Stimulated activated CD4-positive, alpha-beta T cell treated with anti-CD3 and anti-CD28 coated beads, Interleukin-12 subunit alpha, Interleukin-12 subunit beta, amount 100 ng/mL, for 24 hours (primary cell): ENCODE measurements at regions not wholly inside any gene's neighbourhood (a gene's known extent, or its start where the extent isn't known, plus 50 kb on each side); places are given as distances from the start of the nearest gene placed in this dataset.
"Not testable (repeated sequence)": the region's sequence is repeated elsewhere in the genome, so short reads cannot be mapped to it uniquely, and the experiment has no call there.

Experiments
- DNase-seq, 2 experiments: peaks; one replicate each; pipeline ENCODE4 v3.0.0-alpha.2; 2020; ENCODE audit warnings: low read depth in 2 of 2

GRCh38 chr2:111287646-111288568, 167.2 kb downstream of the BCL2L11 start:
- not testable (repeated sequence) for DNase-seq

GRCh38 chr2:111290370-111290769, 169.7 kb downstream of the BCL2L11 start:
- DNase-seq = not testable (repeated sequence)

- not testable (repeated sequence) for DNase-seq
Observed at GRCh38 chr2:111291566-111291965, 170.9 kb downstream of the BCL2L11 start.

GRCh38 chr2:111292232-111292968, 171.7 kb downstream of the BCL2L11 start:
- not testable (repeated sequence) for DNase-seq

- not testable (repeated sequence) for DNase-seq
Observed at GRCh38 chr2:111294699-111295098, 174.0 kb downstream of the BCL2L11 start.

DNA sequence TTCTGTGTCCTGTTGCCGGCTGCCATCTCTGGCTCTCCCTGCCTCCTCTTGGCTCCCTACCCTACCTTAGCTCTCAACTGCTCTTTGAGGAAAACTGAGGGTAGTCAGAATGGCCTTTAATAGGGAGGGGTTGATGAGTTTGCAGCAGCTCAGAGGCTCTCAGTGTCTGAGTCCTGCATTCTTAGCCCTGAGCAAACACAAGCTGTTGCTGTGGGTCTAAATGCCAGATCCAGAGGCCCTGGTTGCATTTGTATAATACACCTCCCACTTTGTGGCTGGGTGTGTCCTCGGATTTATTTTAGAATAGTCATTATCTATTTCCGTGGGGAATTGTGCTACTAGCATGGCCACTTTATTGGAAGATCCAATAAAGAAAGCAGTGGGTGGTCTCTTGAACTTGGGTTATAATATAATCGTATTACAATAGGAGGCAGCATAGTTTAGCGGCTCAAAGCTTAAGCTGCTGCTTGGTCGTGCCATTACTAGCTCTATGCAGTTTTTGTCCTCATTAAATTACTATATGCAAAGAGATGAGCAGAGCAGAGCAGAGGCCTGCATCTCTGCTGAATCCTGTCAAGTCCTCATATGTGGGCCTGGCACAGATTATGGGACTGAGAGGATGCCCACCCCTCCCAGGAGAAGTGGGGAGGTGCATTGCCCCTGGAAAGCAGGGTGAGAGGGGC, 175.5 kb downstream of the BCL2L11 start:
- not testable (repeated sequence) for DNase-seq

GRCh38 chr2:111297128-111297527, 176.4 kb downstream of the BCL2L11 start:
- not testable (repeated sequence) for DNase-seq

GRCh38 chr2:111298927-111299326, 178.2 kb downstream of the BCL2L11 start:
- DNase-seq = not testable (repeated sequence)

DNA sequence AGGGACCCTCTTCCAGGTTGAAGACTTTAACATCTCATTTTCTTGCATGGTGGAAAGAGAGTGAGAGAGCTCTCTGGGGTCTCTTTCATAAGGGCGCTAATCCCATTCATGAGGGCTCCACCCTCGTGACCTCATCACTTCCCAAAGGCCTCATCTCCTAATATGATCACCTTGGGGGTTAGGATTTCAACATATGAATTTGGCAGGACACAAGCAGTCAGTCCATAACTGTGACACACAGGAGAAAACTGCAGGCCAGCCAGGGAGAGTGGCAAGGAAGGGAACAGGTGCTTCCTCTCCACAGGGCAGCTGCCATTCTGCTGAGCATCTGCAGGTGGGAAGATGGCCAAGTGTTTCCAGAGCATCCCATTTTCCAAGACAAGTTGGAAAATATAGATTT, 178.9 kb downstream of the BCL2L11 start:
- DNase-seq = not testable (repeated sequence)

DNA sequence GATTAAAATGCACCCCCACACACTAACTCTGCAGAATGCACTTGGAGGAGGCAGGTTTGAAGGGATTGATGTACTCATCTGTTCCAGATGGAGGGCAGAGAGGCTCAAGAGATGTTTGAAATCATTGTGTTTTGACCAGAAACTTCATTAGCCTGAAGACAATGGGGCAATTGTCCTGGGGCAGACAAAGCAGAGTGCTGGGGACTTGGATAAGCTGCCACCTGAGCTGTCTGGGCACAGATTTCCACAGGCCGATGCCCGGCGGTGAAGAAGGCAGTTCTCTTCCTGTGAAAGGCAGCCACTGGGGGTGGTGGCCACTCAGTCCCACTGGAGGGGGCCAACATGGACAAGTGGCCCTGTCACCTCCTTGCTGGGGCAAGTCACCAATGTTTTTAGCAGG, 181.0 kb downstream of the BCL2L11 start:
- DNase-seq = not testable (repeated sequence)

DNA sequence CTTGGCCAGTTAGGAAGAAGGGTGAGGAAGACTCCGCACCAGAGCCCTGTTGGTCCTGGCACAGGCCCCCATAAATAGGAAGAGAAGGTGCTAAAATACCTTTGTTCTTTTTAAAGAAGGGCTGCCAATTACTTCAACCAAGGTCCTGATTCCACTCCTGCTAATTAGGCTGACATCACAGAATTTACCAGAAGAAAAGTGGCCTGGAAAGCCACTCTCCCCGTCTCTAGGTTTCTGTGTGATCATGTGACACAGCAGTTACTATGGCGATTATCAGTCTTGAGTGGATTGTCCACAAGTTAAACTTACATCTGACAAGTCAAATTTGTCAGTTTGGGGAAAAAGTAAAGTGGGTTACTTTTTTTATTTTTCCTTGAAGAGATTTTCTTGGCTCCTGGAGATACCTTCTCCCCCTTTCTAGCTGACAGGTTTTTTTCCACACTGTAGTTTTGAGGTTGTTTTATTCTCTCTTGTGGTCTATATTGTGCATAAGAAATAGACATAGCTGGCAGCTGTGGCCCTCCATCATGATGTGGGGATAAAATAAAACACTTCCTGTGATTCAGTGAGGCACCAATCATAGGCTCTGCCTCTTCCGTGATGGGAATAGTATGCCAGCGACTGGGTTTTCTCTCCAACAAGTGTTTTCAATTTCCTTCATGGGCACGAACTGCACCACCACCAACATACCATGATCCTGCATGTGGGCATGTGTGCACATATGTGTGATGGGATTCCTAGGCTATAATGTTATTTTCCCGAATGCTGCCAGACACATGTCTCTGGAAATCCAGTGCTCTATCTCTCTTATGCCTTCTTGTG, 181.9 kb downstream of the BCL2L11 start:
- DNase-seq = not testable (repeated sequence)

DNA sequence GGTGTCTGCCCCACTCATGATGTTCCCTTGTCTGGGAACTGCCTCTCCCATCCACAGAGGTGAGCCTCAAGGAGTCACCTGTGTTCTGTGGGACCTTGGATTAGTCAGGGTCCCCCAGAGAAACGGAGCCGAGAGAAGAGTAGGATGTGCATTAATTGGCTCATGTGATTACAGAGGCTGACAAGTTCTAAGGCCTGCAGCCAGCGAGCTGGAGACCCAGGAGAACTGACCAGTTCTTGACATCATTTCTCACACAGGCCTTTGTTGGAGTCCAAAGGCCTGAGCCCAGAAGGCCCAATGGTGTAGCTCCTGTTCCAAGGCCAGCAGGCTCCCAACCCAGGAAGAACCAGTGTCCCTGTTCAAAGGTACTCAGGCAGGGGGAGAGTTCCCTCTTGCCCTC, 186.6 kb downstream of the BCL2L11 start:
- not testable (repeated sequence) for DNase-seq

DNA sequence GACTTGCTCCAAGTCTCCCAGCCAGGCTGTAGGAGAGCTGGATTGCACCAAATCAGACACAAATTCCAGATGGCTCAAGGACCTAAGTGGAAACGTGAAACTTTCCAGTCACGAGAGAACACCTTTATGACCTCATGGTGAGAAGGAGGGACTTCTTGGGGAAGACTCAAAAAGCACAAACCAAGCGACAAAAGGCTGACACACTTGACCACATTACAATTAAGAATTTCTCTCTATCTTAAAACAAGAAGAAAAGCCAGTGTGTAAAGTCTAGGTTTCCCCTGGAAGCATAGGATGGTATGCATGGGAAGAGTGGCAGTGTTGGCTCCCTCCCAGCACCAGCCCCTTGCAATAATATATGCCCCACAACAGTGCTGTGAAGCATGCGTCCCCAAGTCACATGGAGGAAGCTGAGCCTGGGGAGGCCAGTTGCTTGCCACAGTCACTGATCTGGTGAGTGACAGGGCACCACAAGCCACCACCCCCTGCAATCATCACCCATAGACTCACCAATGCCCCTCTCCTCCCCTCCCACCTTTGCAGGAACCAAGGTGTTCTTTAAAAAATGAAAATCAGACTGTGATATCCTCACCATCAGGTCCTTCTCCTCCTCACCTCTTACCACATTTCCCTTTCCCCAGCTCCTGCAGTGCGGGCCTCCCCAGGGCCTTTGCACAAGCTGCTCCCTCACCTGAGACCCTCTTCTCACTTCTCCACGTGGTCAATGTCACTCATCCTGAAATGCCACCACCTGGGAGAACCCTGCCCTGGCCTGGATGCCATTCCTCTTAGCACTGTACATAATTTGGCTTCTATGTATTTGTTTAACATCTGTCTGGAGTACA, 188.7 kb downstream of the BCL2L11 start:
- not testable (repeated sequence) for DNase-seq

- DNase-seq = not testable (repeated sequence)
Observed at GRCh38 chr2:111310395-111310794, 189.7 kb downstream of the BCL2L11 start.

GRCh38 chr2:111311568-111311967, 190.9 kb downstream of the BCL2L11 start:
- DNase-seq = not testable (repeated sequence)

- DNase-seq = not testable (repeated sequence)
Observed at GRCh38 chr2:111312897-111313607, 192.3 kb downstream of the BCL2L11 start.

DNA sequence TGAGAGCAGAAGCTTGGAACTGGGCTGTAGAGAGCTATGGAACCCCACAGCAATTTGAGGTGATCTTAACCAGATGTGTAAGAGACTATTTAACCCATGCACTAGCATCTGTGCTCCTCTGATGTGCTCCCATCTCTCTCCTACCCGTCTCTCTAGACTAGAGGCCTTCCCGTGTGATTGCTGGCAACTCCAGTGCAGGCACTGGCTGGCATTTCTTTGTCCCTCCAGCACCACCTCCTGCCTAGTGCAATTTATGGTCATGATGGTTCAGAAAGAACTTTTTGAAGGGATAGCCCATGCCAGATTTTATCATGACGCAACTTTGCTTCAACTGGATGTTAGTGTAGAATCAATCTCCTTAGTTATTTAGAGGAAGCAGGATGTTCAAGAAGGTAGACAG, 193.0 kb downstream of the BCL2L11 start:
- DNase-seq = not testable (repeated sequence)

GRCh38 chr2:111315188-111315917, 194.6 kb downstream of the BCL2L11 start:
- DNase-seq = not testable (repeated sequence)
